Epithelial cell of proximal tubule (primary cell): ENCODE measurements at regions not wholly inside any gene's neighbourhood (a gene's known extent, or its start where the extent isn't known, plus 50 kb on each side); places are given as distances from the start of the nearest gene placed in this dataset.
"Not testable (repeated sequence)": the region's sequence is repeated elsewhere in the genome, so short reads cannot be mapped to it uniquely, and the experiment has no call there.

Experiments used
- DNase-seq: peaks from one replicate; pipeline ENCODE4 v3.0.0-alpha.2; 2011; ENCODE audit warnings: low read depth
- H3K4me3 ChIP-seq: 2 replicates; pipeline ENCODE4 v1.5.1; 2011; ENCODE audit warnings: low read depth, mild to moderate bottlenecking, low read length
- TF ChIP-seq, protein P1 (sequence below): conservative IDR thresholded peaks from 2 replicates; pipeline ENCODE4 v1.5.1; 2012; ENCODE audit warnings: low read depth, mild to moderate bottlenecking, low read length

GRCh38 chr16:73405851-73406250 is 357.9 kb upstream of the ZFHX3 start:
- TF ChIP-seq, protein P1, sequence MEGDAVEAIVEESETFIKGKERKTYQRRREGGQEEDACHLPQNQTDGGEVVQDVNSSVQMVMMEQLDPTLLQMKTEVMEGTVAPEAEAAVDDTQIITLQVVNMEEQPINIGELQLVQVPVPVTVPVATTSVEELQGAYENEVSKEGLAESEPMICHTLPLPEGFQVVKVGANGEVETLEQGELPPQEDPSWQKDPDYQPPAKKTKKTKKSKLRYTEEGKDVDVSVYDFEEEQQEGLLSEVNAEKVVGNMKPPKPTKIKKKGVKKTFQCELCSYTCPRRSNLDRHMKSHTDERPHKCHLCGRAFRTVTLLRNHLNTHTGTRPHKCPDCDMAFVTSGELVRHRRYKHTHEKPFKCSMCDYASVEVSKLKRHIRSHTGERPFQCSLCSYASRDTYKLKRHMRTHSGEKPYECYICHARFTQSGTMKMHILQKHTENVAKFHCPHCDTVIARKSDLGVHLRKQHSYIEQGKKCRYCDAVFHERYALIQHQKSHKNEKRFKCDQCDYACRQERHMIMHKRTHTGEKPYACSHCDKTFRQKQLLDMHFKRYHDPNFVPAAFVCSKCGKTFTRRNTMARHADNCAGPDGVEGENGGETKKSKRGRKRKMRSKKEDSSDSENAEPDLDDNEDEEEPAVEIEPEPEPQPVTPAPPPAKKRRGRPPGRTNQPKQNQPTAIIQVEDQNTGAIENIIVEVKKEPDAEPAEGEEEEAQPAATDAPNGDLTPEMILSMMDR = no peak
- no peak overlapping the region for H3K4me3 ChIP-seq
- no peak for DNase-seq

DNA sequence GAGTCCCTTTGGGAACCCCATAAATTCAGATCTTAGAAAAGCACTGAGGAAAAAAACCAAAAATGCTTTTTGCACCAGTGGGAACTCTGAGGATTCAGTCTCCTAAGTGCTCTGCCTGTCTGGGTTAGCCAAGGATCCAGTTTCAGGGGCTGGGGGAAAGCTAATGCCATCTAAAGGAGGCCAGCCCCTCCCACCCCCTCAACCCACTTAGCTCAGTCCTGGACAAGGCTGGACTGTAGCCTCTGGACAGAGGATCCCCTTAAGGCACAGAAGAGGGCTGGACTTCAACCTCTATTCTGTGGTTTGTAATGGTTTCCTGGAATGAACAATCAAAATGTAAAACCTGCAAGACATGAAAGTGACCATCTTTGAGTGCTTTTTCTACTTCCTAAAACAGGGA is 356.1 kb upstream of the ZFHX3 start:
- H3K4me3 ChIP-seq = no peak overlapping the region
- TF ChIP-seq, protein P1 = no peak
- no peak for DNase-seq

GRCh38 chr16:73403291-73403690 is 355.4 kb upstream of the ZFHX3 start:
- TF ChIP-seq, protein P1 = no peak
- no peak for DNase-seq
- H3K4me3 ChIP-seq = no peak overlapping the region

GRCh38 chr16:73400951-73401350 is 353.0 kb upstream of the ZFHX3 start:
- TF ChIP-seq, protein P1 = no peak
- no peak overlapping the region for H3K4me3 ChIP-seq
- no peak for DNase-seq

- DNase-seq = no peak
- no peak overlapping the region for H3K4me3 ChIP-seq
- TF ChIP-seq, protein P1 = no peak
These were observed 352.1 kb upstream of the ZFHX3 start for GRCh38 chr16:73399997-73400396.

DNA sequence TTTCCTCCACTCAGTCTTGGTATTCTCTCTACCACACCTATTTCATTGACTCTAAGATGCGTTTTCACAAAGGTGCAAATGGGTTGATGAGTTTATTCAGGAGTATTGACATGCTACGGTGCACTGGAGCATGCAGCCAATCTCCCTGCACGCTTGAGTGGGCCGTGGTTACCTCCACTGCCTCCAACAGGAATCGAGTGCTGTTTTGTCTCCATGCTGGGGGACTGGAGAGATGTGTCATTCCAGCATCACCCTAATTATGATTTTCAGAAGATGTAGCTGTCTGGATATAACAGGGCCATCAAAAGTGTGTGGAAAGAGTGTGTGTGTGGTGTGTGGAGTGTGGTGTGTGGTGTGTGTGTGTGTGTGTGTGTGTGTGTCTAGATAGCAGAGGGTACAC is 351.6 kb upstream of the ZFHX3 start:
- DNase-seq = no peak
- TF ChIP-seq, protein P1 = no peak

GRCh38 chr16:73398604-73399003 is 350.7 kb upstream of the ZFHX3 start:
- not testable (repeated sequence) for H3K4me3 ChIP-seq, DNase-seq

More for the DNA sequence above, 351.6 kb upstream of the ZFHX3 start:
- H3K4me3 ChIP-seq = no peak overlapping the region

DNA sequence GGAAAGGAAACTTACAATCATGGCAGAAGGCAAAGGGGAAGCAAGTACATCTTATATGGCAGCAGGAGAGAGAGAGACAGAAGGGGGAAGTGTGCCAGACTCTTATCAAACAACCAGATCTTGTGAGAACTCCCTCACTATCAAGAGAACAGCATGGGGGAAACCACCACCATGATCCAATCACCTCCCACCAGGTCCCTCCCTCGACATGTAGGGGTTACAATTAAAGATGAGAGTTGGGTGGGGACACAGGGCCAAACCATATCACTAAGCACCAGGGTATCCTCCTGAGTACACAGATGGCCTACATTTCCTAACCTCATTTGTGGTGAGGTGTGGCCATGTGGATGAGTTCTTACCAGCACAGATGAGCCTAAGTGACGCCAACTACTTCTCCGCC is 348.6 kb upstream of the ZFHX3 start:
- TF ChIP-seq, protein P1 = no peak
- no peak for DNase-seq
- H3K4me3 ChIP-seq = no peak overlapping the region
